ENCODE measurements at regions not wholly inside any gene's neighbourhood (a gene's known extent, or its start where the extent isn't known, plus 50 kb on each side); places are given as distances from the start of the nearest gene placed in this dataset.

DNA sequence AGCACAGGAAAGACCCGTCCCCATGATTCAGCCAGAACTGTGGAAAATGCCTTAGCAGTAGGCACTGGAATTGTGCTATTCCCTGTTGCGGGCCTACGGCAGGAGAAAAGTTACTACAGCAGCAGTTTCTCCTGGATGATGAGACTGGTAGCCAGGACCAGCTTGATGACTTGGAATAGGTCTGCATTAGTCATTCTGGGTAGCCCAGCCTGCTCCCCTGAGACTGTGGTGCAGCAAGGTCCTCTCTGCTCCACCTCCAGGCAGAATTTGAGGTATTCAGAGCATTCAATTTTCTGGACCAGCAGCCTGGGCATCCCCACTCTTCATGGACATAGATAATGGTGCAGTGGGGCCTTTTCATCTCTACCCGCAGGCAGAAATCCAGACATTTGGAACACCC is 490.0 kb downstream of the SH2D4B start:
- no peak for DNase-seq

DNA sequence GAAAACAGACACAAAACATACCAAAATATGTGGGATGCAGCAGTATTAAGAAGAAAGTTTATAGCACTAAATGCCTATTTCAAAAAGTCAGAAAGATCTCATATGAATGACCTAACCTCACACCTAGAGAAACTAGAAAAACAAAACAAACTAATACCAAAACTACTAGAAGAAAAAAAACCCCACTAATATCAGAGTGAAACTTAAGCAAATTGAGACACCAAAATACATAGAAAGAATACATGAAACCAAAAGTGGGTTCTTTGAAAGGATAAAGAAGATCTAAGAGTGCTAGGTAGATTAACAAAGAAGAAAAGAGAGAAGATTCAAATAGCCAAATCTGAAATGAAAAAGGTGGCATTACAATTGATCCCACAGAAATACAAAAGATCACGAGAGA is 494.1 kb downstream of the SH2D4B start:
- DNase-seq: no peak

DNA sequence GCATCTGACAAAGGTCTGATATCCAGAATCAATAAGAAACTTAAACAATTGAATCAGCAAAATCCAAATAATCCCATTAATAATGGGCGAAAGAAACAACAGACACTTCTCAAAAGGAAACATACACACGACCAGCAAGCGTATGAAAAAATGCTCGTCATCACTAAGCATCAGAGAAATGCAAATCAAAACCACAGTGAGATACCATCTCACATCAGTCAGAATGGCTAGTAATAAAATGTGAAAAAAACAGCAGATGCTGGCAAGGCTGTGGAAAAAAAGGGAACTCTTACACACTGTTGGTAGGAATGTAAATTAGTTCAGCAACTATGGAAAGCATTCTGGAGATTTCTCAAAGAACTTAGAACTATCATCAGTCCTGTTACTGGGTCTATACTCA is 496.7 kb downstream of the SH2D4B start:
- no peak for DNase-seq

DNA sequence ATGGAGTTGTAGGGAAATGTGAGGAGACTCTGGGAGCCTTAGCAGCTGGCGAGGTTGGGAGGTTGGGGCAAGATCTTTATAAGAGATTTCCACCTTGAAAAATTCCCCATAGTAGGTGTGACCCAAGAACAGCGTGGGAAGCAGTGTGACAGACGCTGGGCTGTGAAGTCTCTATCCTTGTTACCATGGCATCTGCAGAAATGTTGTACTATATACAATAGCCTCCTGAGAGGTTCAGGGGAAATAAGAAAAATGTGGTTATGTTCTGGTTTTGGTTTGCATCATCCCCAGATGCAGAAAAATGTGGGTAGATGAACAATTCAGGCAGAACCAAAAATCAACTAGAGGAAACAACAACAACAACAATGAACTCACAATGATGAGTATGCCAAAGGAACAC is 498.6 kb downstream of the SH2D4B start:
- DNase-seq: peak; percentile 1

DNA sequence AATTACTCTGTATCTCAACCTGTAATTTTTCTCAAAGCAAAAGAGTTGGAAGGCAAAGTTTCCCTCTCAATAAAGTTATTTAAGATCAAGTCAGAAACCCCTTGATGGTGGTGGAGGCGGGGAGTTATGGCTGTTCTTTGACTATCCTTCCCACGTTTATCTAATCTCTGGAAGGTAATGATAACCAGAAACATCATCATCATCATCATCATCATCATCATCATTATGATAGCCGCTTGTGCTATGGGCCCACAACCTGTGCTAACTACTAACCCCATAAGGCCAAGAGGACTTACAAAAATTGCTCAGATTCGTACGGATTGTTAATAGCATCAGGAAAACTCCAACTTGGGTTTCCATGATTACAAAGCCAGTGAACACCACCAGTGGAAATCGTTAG is 502.3 kb downstream of the SH2D4B start:
- DNase-seq: no peak

DNA sequence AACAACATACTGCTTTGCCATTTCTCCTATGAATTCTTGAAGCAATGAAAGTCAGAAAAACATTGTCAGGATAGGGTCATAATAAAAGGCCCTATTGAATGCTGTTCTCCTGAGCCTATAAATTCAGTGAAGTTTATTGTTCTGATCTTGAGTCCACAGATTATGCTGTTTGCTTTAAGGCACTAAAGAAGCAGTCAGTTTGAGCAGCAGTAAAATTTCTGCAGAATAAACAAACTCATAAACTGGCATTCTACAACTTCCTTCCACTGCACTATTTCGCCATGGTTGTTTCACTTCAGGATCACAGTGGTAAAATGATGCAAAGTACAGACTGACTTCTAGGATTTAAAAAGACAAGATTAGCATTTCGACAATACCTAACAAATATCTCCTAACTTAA is 503.2 kb downstream of the SH2D4B start:
- DNase-seq: no peak

DNA sequence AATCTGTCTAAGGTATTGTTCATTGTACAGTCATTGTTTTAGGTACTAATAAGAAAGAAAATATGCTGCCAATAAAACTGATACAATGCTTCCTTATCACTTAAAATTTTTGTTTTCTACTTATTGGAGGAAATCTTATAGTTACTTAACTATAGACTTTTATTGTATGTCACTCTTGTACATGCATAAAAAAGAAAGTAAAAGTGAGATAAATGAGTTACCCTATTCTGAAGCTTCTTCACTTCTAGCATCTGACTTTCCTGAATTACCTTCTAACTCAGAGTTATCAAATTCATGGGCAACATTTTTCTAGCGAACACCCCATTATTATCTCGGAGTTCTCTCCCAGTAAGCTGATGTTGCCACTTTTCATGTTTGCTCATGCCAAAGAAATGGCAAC is 504.9 kb downstream of the SH2D4B start:
- no peak for DNase-seq

DNA sequence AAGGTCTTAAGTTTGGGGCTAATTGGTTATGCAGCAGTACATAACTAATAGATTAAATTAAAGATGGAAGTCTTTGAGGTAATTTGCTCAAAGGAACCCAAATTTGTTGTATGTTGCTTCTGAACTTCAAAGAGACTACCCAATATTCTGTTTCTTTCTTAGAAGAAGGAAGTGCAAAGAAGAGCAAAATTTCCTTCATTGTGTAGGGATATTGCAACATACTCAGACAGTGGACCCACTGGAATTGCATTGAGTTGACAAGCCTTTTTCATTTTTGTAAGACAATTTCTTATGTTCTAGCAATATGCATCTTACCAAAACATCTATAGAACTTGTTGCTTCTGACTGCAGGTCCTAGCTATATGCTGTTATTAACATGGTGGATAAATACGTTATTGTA is 527.8 kb downstream of the SH2D4B start:
- DNase-seq: no peak

DNA sequence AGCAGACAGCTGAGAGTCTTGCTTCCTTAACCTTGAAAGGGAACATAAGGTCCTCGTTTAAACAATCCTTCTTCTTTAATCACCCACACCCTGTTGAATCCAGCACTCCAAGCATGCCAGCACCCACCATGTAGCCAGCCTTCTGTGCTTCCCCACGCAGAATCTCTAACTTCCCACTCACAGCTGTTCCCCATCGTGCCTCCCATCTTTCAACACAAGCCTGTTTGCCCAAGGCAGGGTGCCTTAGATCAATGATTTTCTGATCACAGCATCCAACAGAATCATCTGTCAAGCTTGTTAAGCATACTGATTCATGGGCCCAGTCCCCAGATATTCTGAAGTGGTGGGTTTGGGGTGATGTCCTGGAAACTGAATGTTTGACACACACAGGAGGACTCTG is 530.8 kb downstream of the SH2D4B start:
- DNase-seq: no peak

DNA sequence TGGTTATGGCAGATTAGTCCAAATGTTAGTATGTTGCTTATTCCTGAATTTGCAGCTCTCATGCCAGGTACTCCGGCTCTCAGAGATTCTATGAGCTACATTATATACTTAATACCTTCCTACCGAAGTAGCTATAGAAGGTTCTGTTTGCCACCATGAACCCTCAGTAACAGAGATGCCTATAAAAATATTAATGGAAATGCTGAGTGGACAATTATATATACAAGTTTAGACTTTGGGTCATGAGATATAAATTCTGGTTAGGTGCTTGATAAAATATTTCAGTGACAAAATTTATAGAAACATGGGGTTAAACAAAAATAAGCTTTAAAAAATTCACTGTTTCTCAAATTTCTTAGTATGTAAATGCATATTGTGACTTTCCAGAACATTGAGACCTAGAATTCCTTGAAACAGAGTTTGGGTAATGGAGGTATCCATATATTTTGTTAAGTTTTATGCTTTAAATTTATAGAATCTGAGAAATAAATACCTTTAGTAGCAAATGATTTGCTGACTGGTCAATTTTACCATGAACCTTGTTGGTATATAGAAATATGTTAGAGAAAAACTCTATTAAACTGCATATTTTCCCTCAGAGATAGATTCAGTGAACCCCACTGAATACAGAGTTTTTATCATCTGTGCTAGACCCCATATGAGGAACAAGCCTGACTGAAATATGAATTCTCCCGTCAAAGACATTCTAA is 533.5 kb downstream of the SH2D4B start:
- no peak for DNase-seq

DNA sequence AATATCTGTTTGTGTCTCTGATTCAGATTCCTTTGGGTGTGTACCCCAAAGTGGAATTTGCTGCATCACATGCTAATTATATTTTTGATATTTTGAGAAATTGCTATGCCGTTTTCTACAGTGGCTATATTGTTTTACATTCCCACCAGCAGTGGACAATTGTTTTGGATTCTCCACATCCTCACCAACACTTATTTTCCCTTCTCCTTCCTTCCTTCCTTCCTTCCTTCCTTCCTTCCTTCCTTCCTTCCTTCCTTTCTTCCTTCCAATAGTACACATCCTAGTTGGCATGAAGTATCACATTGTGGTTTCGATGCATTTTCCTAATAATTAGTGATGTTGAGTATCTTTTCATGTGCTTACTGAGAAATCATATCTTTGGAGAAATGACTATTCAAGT is 535.5 kb downstream of the SH2D4B start:
- DNase-seq: no peak

DNA sequence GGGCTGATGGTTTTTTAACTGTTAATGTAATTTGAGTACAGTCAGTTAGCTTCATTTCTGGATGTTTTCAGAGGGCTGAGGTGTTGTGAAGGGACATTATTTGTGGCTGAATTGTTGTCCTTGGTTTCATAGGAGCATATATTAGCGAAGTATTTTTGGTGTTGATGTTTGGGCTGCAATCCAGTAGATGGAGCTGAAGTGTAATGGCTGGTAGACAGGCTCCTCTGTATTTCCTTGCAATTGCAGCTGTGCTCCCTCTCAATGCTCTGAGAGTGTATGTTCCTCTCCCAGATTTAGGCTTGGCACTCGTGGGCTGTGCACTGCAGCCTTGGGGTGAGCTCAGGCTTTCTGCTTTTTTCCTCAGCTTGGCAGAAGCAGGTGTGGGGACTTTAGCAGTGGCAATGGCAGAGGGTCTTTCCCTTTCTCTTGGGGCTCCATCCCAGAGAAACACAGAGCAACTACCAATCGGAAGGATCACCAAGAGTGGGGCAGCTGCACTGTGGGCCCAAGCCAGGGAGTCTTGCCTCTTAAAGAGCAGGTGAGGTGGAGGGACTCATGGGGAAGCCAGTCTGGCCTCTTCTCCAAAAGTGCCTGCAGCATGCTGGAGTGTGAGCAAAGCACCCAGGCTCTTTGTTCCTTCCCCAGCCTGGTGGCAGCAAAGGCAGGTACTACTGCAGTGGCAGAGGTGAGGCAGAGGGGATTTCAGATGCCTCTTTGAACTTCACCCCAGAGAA is 544.4 kb downstream of the SH2D4B start:
- no peak for DNase-seq

DNA sequence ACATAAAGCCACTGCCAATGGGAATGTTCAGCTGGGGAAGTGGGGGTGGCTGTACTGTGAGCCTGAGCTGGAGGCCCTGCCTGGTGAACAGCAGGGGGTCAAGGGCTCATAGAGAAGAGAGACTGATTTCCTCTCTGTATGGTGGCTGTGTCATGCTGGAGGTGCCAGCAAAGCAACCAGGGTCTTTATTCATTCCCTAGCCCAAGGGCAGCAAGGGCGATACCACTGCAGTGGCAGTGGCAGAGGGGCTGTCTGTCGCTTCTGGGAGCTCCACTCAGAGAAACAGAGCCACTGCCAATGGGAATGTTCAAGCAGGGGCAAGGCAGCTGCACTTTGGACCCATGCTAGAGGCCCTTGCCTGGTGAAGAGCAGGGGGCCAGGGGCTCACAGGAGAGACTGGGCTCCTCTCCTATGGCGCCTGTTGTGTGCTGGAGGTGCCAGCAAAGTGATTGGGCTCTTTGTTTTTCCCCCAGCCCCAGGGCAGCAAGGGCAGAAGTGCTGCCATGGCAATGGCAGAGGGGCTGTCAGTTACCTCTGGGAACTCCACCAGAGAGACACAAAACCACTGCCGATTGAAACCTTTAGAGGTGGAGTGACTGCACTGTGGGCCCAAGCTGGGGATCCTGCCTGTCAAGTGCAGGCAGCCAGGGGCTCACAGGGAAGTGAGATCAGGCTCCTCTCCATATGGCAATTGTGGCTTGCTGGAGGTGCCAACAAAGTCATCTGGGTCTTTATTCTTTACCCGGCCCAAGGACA is 545.1 kb downstream of the SH2D4B start:
- DNase-seq: no peak

DNA sequence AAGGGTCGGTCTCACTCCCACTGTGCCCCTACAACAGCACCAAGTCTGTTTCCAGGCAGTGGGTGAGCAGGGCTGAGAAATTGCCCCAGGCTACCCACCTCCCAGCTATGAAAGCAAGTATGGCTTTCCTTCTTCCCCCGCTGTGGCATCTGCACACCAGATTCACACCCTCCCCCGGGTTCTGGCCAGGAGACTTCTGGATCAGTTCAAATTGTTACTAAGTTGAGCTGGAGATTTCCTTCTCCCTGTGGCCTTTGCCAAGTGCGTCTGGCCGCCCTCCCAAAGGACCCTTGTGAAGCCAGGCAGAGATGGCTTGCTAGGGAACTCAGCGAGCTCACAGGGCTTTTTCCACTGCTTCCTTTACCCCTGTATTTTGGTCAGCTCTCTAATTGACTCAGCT is 555.4 kb downstream of the SH2D4B start:
- no peak for DNase-seq

DNA sequence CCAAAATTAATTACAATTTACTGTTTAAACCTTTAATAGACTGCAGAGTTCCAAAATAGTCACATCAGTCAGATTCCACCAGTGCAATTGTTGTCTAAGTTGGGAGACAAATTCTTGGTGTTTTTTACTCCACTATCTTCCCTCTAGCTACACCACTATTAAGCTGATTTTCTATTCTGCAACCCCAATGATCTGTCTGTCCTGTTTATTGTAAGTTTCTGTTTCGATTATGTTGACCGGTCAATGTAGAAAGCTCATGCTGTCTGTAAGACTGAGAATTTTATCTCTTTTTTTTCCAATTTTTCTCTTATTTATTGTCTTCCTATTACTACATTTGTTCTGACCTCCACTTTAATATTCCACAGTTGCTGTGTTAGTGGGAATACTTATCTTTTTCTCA is 557.5 kb downstream of the SH2D4B start:
- DNase-seq: no peak

DNA sequence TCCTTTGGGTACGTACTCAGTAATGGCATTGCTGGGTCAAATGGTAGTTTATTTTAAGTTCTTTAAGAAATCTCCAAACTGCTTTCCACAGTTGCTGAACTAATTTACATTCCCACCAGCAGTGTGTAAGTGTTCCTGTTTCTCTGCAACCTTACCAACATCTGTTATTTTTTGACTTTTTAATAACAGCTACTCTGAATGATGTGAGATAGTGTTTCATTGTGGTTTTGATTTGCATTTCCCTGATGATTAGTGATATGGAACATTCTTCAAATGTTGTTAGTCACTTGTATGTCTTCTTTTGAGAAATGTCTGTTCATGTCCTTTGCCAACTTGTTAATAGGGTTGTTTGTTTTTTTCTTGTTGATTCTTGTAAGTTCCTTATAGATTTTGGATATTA is 558.9 kb downstream of the SH2D4B start:
- DNase-seq: no peak

DNA sequence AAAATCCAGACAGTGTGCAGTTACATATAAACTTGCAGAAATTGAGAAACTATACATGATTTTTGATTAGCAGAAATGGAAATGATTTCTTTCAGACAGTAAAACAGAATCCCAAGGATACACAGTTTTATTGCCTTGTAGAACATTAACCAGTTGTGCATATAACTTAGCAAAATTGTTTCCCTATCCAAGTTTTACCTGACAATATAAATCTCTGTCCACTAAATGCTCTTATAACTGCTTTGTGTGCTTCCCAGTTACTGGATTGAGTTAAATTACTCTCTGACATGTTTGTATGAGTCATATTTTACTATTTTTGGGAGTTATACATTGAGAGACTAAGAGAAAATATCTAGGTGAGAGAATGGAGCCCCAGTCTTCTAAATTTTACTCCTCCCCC is 563.4 kb downstream of the SH2D4B start:
- DNase-seq: no peak

DNA sequence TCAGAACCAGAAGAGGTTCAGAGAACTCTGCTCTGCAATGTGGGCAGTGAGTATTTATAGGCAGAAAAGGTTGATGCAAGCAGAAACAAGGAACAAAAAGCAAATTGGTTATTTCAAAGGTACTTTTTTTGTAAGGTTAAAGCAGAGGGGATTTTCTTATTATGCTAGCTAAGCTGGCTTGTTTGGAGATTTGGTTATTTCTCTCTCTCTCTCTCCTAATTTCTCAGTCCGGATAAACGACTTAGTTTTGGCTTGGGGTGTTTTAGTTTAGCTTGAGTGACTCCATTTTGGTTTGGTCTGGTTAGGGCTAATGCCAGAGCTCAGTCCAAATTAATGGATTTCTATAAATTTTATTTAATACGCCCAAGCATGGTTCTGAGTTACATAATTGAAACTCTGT is 566.8 kb downstream of the SH2D4B start:
- DNase-seq: no peak

DNA sequence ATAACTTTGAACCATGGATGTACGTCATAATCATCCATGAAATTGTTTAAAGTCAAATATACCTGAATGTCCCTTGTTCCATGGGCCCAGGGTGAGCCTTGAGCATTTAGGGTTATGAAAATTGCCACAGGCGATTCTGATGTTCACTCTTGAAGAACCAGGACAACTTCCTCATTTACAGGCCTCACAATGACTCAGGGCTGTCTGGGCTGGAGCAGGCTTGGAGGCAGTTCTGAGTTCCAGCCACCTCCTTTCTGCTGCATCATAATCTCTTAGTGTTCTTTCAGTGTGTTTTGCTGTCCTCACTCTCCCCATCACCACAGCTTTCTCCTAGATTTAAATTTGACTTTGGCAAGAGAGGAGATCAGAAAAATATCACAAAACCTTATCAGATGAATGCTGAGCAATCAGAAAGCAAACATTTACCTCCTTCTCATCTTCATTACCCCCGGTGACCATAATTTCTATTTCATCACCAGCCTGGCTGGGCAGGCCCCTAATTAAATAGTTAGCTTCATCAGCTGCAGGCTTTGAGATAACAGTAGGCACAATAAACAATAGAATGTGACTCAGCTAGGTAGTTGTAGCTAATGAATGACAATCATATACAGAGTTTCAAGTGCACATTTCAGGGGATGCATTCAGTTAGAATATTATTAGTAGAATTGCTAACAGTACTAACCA is 571.0 kb downstream of the SH2D4B start:
- DNase-seq: no peak

DNA sequence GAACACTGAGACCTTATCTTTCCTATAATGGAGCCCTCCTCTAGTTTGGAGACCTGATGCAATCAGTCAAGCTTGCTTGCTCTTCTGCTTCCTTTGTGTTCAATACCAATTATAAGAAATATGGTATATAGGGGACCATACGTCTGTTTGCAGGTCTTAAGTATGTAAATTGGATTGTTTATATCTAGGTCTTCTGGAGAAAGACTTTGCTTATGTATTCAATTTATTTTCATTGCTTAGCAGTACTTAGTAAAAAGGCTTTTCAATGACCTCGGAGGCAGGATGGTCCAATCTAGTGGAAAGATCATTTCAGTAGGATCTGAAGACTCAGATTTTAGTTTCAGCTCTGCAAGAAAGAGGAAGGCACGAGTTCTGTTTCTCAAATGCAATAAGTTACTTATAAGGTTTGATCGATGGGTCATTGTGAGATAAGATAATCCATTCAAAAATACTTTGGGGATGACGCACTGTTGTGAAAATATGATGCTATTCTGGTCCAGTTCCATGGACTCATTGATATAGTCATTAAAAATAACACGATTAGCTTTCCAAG is 571.6 kb downstream of the SH2D4B start:
- no peak for DNase-seq

DNA sequence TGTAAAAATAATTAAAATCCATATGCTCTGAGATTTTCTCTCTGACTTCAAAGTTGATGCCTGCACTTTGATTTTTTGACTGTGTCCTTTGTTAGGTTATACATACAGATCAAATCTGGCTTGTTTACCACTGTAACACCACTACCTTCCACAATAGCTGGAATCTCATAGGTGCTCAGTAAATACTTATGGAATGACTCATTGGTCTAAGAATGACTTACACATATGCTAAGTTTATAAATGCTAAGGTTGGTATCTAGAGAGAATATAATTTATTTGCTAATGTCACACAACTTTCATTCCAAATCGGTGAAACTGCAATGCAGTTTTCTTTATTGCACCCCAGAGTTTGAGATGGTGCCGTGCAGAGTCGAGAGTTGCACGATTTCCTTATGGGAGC is 578.5 kb downstream of the SH2D4B start:
- DNase-seq: no peak

DNA sequence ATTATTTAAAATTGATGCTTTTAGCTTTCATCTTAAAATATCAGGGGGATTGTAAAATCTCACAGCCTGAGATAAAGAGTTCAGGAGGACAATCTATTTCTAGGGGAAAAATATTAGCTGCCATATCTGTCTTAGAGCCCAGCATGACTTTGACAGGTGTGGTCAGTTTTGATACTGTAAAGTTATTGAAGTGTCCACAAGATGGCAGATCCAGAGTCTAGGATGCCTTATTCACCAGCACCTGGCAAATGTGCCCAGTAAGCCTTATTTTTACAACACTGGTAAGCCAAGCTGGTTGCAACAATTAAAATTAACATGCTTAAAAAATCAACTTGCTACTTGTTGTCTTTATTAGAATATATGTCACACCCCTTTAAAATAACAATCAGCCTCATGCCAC is 579.3 kb downstream of the SH2D4B start:
- DNase-seq: no peak

DNA sequence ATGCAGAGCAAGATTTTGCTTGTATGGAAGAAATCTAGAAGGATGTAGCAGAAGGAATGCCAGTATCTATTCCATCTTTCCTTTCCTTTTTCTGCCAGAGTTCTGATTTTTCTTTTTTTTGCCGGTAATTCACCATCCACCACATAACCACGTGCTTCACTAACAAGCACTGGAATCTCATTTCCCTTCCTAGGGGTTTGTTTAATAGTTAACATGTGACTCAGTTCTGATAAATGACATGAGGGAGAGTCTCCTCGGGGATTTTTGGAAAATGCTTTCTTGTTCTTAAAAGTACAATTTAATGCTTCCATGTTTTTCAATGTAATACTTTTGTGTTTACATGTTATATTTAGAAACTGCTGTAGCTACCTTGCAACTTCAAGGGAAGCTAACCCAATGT is 590.2 kb downstream of the SH2D4B start:
- no peak for DNase-seq

All from activated CD4-positive, alpha-beta T cell treated with anti-CD3 and anti-CD28 coated beads, Interleukin-2, Interleukin-6, amounts not matched to agents 100 ng/mL and 50 ng/mL, durations not matched to agents 16 hours and 8 hours (primary cell).